ENCODE measurements at regions not wholly inside any gene's neighbourhood (a gene's known extent, or its start where the extent isn't known, plus 50 kb on each side); places are given as distances from the start of the nearest gene placed in this dataset.
"Not testable (repeated sequence)": the region's sequence is repeated elsewhere in the genome, so short reads cannot be mapped to it uniquely, and the experiment has no call there.

DNA sequence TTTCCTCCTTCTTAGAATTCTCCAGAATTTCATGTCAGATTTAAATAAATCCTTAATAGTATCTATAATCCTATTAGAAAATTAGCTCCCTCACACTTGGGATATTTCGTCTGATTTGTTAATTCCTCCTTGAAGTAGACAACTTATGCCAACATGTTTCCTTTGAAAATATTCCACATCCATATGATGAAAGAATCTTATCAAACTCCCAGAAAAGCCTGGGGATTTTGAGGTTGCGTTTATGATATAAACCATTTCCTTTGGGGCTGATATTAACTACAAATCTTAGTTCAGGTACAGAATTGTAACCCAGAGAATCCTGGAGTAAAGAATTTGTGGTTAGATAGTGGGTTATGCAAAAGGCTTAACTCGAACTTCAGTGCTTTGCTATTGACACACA, 2373.8 kb upstream of the ACO1 start:
- DNase-seq (ENCODE audit: low spot score): no peak

DNA sequence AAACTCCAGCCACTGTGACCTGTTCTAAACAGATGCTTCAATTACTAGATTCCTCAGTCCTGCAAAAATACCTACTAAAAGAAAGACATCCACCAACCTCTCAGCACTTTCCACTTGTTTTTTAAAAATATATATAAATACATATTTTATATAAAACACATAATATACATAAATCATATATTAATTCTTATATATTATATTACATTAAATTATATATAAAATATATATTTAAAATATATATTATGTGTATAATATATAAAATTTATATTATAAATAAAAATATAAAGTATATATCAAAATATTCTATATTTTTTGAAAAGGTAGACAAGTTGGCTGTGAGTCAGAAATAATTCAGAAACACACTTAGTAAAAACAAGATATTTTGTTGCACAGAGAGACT, 2371.8 kb upstream of the ACO1 start:
- DNase-seq (ENCODE audit: low spot score): no peak

DNA sequence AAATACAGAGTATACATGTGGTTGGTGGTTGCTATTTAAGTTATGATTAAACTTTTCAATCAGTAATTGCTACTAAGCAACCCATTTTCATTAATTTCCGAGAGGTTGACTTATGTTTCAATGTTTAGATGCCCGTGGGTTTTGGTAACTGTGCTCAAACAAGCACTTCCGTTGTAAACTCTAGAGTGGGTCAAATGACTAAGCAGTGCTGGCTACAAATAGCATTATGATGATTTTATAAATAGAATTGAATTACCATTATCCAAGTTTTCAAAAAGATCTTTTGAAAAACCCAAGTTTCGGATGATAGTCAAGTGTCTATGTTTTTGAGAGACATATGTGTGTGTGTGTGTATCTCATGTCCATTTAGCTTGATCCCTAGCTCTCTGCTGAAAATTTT, 2369.4 kb upstream of the ACO1 start:
- DNase-seq (ENCODE audit: low spot score): no peak

DNA sequence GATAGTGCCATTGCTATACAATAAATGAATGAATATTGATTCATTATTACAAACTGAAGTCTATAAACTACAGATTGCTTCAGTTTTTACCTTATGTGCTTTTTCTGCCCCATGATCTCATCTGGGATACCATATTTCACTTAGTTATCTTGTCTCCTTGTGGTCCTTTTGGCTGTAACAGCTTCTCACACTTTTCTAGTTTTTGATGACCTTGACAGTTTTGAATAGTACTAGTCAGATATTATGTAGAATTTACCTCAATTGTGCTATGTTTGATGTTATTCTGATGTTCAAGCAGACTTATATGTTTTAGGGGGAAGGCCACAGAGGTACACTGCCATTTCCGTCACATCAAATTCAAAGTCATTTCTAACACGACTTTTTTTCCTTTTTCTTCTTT, 2364.3 kb upstream of the ACO1 start:
- DNase-seq (ENCODE audit: low spot score): no peak

- no peak for DNase-seq (ENCODE audit: low spot score)
Observed at GRCh38 chr9:30035761-30036160, 2348.7 kb upstream of the ACO1 start.

GRCh38 chr9:30036558-30036957, 2347.9 kb upstream of the ACO1 start:
- no peak for DNase-seq (ENCODE audit: low spot score)

DNA sequence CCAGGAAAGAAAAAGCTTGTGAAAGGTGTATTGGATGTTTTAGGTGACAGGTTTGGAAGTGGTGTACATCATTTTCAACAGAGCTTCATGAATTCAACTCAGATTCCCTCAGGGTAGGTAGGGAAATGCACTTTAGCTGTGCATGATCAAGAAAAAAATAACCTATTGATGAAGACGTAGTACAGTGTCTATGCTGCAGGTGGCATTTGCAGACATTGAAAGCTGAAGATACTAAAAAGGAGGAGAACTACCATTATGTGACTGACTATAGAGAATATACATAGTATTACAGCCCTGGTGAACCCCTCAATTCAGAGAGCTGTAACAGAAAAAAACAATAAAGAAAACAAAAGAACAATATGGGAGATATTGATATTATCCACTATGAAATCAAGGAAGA, 2344.7 kb upstream of the ACO1 start:
- DNase-seq (ENCODE audit: low spot score): no peak

DNA sequence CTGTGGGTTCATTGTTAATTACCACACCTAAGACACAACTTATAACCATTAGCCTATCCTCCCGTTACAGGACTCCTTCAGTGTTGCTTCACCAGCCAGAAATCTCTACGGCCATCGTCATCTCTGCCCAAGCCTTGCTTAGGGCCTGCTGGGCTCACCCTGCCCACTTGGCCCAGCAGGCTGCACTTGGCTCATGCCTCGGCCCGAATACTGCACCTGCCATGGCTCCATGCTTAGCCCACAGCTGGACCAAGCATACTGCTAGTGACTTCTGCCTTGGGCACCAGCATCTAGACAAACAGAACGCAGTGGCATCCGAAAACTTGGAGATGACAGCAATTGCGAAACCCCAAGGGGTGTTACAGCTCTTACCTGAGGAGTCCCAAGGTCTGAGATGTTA, 2336.0 kb upstream of the ACO1 start:
- no peak for DNase-seq (ENCODE audit: low spot score)

- DNase-seq (ENCODE audit: low spot score): no peak
Observed at GRCh38 chr9:30058463-30058862, 2326.0 kb upstream of the ACO1 start.

DNA sequence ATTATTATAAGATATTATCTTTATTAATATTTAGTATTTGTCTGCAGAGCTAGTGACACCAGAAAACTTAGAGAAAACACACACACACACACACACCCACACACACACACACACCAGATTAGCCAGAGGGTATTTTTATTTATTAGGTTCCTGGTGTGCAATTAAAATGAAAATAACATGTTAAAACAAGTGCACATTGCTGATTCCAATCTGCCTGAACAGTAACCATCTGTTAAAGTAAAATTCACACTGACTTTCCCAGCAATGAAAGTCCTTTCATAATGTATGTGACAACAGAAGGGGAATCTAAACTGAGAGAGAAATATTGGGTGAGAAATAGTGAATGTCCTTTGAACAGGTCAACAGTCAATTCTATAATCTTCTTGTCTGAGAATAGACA, 2323.5 kb upstream of the ACO1 start:
- DNase-seq (ENCODE audit: low spot score): no peak

GRCh38 chr9:30065888-30066287, 2318.6 kb upstream of the ACO1 start:
- DNase-seq (ENCODE audit: low spot score): no peak

DNA sequence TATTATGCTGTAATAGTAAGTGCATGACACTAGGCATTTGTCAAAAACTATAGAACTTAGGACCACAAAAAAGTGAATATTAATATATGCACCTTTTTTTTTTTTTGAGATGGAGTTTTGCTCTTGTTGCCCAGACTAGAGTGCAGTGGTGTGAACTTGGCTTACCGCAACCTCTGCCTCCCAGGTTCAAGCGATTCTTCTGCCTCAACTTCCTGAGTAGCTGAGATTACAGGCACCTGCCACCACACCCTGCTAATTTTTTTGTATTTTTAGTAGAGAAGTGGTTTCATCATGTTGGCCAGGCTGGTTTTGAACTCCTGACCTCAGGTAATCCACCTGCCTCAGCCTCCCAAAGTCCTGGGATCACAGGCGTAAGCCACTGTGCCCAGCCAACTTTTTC, 2315.2 kb upstream of the ACO1 start:
- not testable (repeated sequence) for DNase-seq (ENCODE audit: low spot score)

DNA sequence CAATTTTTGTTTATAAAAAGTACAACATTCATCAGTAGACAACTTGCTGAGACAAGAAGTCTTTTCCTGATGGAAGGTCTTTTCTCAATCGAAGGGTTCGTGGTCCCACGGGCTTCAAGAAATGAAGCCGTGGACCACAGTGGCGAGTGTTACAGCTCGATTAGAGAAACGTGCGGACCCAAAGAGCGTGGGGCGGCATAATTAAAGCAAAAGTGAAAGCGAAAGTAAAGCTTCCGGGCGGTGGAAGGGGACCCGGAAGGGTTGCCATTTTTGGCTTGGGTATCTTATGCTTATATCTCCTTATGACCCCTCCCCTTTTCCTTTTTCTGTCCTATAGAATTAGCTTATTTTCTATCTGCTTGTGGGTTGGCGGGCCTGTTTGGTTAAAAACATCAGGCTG, 2309.4 kb upstream of the ACO1 start:
- DNase-seq (ENCODE audit: low spot score): no peak

- DNase-seq (ENCODE audit: low spot score): no peak
Observed at GRCh38 chr9:30075451-30076199, 2308.8 kb upstream of the ACO1 start.

- DNase-seq (ENCODE audit: low spot score): no peak
Observed at GRCh38 chr9:30078195-30078594, 2306.2 kb upstream of the ACO1 start.

GRCh38 chr9:30089428-30089827, 2295.0 kb upstream of the ACO1 start:
- no peak for DNase-seq (ENCODE audit: low spot score)

- no peak for DNase-seq (ENCODE audit: low spot score)
Observed at GRCh38 chr9:30103647-30104394, 2280.6 kb upstream of the ACO1 start.

GRCh38 chr9:30107134-30107533, 2277.3 kb upstream of the ACO1 start:
- DNase-seq (ENCODE audit: low spot score): not testable (repeated sequence)

DNA sequence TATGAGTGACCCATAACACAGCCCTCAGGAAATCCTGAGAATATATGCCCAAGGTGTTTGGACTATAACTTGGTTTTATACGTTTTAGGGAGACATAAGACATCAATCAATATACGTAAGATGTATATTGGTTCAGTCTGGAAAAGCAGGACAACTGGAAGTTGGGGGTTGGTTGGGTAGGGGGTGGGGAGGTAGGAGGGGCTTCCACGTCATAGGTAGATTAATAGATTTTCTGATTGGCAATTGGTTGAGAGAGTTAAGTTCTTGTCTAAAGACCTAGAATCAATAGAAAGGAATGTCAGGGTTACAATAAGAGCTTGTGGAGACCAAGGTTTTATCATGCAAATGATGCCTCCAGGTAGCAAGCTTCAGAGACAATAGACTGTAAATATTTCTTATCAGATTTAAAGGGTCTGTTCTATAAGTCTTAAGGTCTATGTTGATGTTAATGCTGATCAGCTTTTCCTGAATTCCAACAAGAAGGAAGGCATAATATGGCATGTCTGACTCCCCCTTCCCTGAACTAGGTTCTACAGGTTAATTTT, 2267.7 kb upstream of the ACO1 start:
- DNase-seq (ENCODE audit: low spot score): no peak

GRCh38 chr9:30120666-30121065, 2263.8 kb upstream of the ACO1 start:
- DNase-seq (ENCODE audit: low spot score): no peak

- DNase-seq (ENCODE audit: low spot score): no peak
Observed at GRCh38 chr9:30121611-30122010, 2262.8 kb upstream of the ACO1 start.

DNA sequence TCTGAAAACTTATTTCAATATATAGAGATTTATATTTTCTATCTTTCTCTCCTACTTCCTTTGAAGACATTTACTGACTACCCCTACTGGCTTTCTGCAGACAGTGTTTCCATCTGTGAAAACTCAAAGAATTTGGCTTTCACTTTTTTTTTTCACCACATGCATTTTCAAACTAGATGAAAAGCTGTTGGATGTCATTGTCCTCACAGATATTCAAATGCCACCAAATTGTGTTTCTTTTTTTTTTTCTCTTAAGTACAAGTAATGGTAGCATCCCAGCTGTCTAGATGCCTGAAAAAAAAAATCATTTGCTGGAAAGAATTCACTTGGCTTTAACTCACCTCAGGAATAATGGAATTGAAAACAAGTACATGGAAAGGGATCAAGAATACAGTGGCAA, 2258.6 kb upstream of the ACO1 start:
- DNase-seq (ENCODE audit: low spot score): no peak

- DNase-seq (ENCODE audit: low spot score): no peak
Observed at GRCh38 chr9:30127371-30127770, 2257.1 kb upstream of the ACO1 start.

DNA sequence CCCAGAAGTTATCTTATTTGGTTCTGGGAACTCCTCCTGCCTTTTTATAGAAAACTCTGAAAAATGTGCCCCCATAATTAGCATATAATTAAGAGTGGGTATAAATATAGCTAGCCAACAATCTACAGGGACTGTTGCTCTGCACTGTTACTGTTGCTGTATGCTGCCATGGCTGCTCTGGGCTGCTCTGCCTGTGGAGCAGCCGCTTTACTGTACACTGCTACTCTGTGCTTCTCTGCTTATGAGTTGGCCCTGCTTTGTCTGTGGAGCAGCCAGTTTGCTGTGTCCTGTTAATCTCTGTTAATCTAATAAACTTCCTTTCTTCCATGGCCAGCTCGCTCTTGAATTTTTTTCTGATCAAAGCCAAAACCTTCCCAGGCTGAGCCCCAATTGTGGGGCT, 2244.0 kb upstream of the ACO1 start:
- DNase-seq (ENCODE audit: low spot score): no peak
